Neural progenitor cell (in vitro differentiated cells): ENCODE measurements at regions not wholly inside any gene's neighbourhood (a gene's known extent, or its start where the extent isn't known, plus 50 kb on each side); places are given as distances from the start of the nearest gene placed in this dataset.

ENCODE experiments used
- DNase-seq: peaks from one replicate; pipeline ENCODE4 v3.0.0-alpha.2; 2016; ENCODE audit warnings: low spot score
- H2AFZ ChIP-seq: fragments of 200-600 bp; sonication (generic); replicated peaks from 2 replicates; pipeline ENCODE4 v1.6.1; 2016; ENCODE audit warnings: antibody characterized with exemption
- H3F3A ChIP-seq: fragments of 200-600 bp; sonication (generic); 2 replicates; pipeline ENCODE4 v1.6.1; 2016; ENCODE audit warnings: antibody characterized with exemption, low read depth
- H3K27ac ChIP-seq: fragments of 200-600 bp; sonication (generic); 2 replicates; pipeline ENCODE4 v1.5.1; 2016; ENCODE audit warnings: mild to moderate bottlenecking
- H3K27me3 ChIP-seq: fragments of 200-600 bp; sonication (generic); 2 replicates; pipeline ENCODE4 v1.6.1; 2016; ENCODE audit warnings: mild to moderate bottlenecking, moderate library complexity
- H3K36me3 ChIP-seq: fragments of 200-600 bp; sonication (generic); 2 replicates; pipeline ENCODE4 v1.5.1; 2016
- H3K4me1 ChIP-seq: fragments of 200-600 bp; sonication (generic); 2 replicates; pipeline ENCODE4 v1.6.1; 2016; ENCODE audit warnings: mixed run types
- H3K4me2 ChIP-seq: fragments of 200-600 bp; sonication (generic); 2 replicates; pipeline ENCODE4 v1.6.1; 2016
- H3K4me3 ChIP-seq: fragments of 200-600 bp; sonication (generic); 2 replicates; pipeline ENCODE4 v1.5.1; 2016
- H3K79me2 ChIP-seq: fragments of 200-600 bp; sonication (generic); 2 replicates; pipeline ENCODE4 v1.6.1; 2016; ENCODE audit warnings: low read depth
- H3K9ac ChIP-seq: fragments of 200-600 bp; sonication (generic); 2 replicates; pipeline ENCODE4 v1.6.1; 2016
- H3K9me3 ChIP-seq: fragments of 200-600 bp; sonication (generic); 2 replicates; pipeline ENCODE4 v1.5.1; 2016; ENCODE audit warnings: low read depth
- H4K20me1 ChIP-seq: fragments of 200-600 bp; sonication (generic); 2 replicates; pipeline ENCODE4 v1.6.1; 2016; ENCODE audit warnings: low read depth
- H3K27ac Mint-ChIP-seq: 3 replicates; pipeline ENCODE4 v1.8.0; 2021; ENCODE audit warnings: mixed read lengths
- H3K27me3 Mint-ChIP-seq: 2 replicates; pipeline ENCODE4 v1.8.0; 2022; ENCODE audit warnings: low read depth, mild to moderate bottlenecking, inconsistent platforms, moderate library complexity, mixed read lengths; ENCODE audit not compliant: insufficient read depth
- H3K36me3 Mint-ChIP-seq: 3 replicates; pipeline ENCODE4 v1.8.0; 2021; ENCODE audit warnings: mixed read lengths
- H3K4me1 Mint-ChIP-seq: 3 replicates; pipeline ENCODE4 v1.8.0; 2021; ENCODE audit warnings: mixed read lengths
- H3K4me3 Mint-ChIP-seq: 3 replicates; pipeline ENCODE4 v1.8.0; 2021; ENCODE audit warnings: mild to moderate bottlenecking, moderate library complexity, mixed read lengths
- H3K9me3 Mint-ChIP-seq: 3 replicates; pipeline ENCODE4 v1.8.0; 2020; ENCODE audit warnings: mixed read lengths
- EZH2 ChIP-seq: fragments of 200-600 bp; sonication (generic); IDR thresholded peaks from 2 replicates; pipeline ENCODE4 v1.6.1; 2017; ENCODE audit warnings: antibody characterized with exemption, mild to moderate bottlenecking, moderate library complexity
- EZH2phosphoT487 ChIP-seq: fragments of 200-600 bp; sonication (generic); IDR thresholded peaks from 2 replicates; pipeline ENCODE4 v1.6.1; 2017; ENCODE audit warnings: antibody characterized with exemption
- TF ChIP-seq, protein P1 (sequence below): fragments of 200-600 bp; sonication (generic); IDR thresholded peaks from 2 replicates; pipeline ENCODE4 v1.5.1; 2017; ENCODE audit warnings: antibody characterized with exemption, mild to moderate bottlenecking

DNA sequence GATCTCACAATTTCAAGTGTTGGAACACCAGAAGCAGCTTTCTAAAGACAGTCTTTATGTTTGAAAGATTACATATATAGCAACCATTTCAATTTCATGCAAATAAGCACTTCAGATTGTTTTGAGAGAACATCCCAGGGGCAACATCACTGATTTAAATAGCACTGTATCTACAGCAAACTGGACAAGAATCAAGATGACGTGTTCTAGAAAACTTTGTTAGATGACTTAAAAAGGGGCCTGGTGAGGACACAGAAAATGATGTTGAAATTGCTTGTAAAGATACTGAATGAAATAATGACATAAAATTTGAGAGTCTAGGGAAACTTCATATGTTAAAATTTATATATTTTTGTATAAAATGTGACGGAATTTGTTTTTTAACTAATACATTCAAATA, 277.1 kb downstream of the KLF12 start:
- Histone ChIP-seq H3K4me3 (no peak overlapping the region), H3K4me1 (no peaks in the 10 kb centered on the region), H4K20me1 (no peaks in the 10 kb centered on the region), H3K27ac (no peak overlapping the region), H3K27me3 (no peaks in the 10 kb centered on the region), H3K9ac (no peak overlapping the region), H3K9me3 (no peaks in the 10 kb centered on the region), H3K4me2 (no peak overlapping the region), H3K36me3 (no peaks in the 10 kb centered on the region), H2AFZ (no peak overlapping the region), H3K79me2 (no peaks in the 10 kb centered on the region), H3F3A (no peaks in the 10 kb centered on the region)
- no peak for DNase-seq
- Mint-ChIP-seq H3K4me3 (no peak overlapping the region), H3K36me3 (peaks cover 10% of the 10 kb centered on the region), H3K27ac (no peak overlapping the region), H3K9me3 (no peaks in the 10 kb centered on the region), H3K27me3 (no peaks in the 10 kb centered on the region), H3K4me1 (no peaks in the 10 kb centered on the region)
- TF ChIP-seq EZH2phosphoT487 (no peak), EZH2 (no peak)
- TF ChIP-seq, protein P1, sequence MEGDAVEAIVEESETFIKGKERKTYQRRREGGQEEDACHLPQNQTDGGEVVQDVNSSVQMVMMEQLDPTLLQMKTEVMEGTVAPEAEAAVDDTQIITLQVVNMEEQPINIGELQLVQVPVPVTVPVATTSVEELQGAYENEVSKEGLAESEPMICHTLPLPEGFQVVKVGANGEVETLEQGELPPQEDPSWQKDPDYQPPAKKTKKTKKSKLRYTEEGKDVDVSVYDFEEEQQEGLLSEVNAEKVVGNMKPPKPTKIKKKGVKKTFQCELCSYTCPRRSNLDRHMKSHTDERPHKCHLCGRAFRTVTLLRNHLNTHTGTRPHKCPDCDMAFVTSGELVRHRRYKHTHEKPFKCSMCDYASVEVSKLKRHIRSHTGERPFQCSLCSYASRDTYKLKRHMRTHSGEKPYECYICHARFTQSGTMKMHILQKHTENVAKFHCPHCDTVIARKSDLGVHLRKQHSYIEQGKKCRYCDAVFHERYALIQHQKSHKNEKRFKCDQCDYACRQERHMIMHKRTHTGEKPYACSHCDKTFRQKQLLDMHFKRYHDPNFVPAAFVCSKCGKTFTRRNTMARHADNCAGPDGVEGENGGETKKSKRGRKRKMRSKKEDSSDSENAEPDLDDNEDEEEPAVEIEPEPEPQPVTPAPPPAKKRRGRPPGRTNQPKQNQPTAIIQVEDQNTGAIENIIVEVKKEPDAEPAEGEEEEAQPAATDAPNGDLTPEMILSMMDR, result no peak

DNA sequence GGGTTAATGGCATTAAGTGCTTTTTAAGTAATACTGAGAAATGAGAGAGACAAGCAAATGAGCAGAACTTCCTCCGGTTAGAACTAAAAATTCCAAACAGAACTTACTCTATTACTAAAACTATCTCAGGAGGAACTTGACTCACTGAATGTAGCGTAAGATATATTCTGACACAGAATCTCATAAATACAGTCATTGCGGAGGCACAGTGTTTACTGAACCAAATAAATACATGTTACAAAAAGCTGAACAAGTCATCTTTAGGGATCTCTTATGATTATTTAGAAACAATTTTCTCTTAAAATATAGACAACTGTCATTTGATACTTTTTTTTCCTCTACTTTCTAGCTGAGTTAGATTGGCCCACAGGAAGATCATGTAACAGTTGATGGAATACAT, 283.1 kb downstream of the KLF12 start:
- peaks cover 9% of the 10 kb centered on the region for H3K4me1 ChIP-seq
- no peaks in the 10 kb centered on the region for H3F3A ChIP-seq
- H3K9ac ChIP-seq, result no peak overlapping the region
- Mint-ChIP-seq H3K27ac (no peak overlapping the region), H3K4me3 (no peak overlapping the region), H3K4me1 (peaks cover 8% of the 10 kb centered on the region), H3K27me3 (no peaks in the 10 kb centered on the region), H3K36me3 (peaks cover 11% of the 10 kb centered on the region), H3K9me3 (no peaks in the 10 kb centered on the region)
- H3K4me3 ChIP-seq, result no peak overlapping the region
- no peaks in the 10 kb centered on the region for H3K9me3 ChIP-seq
- TF ChIP-seq, protein P1, result no peak
- TF ChIP-seq EZH2 (no peak), EZH2phosphoT487 (no peak)
- H3K79me2 ChIP-seq, result no peaks in the 10 kb centered on the region
- no peaks in the 10 kb centered on the region for H3K36me3 ChIP-seq
- no peaks in the 10 kb centered on the region for H4K20me1 ChIP-seq
- DNase-seq, result no peak
- no peak overlapping the region for H3K27ac ChIP-seq
- H3K27me3 ChIP-seq, result no peaks in the 10 kb centered on the region
- H2AFZ ChIP-seq, result no peak overlapping the region
- no peak overlapping the region for H3K4me2 ChIP-seq

DNA sequence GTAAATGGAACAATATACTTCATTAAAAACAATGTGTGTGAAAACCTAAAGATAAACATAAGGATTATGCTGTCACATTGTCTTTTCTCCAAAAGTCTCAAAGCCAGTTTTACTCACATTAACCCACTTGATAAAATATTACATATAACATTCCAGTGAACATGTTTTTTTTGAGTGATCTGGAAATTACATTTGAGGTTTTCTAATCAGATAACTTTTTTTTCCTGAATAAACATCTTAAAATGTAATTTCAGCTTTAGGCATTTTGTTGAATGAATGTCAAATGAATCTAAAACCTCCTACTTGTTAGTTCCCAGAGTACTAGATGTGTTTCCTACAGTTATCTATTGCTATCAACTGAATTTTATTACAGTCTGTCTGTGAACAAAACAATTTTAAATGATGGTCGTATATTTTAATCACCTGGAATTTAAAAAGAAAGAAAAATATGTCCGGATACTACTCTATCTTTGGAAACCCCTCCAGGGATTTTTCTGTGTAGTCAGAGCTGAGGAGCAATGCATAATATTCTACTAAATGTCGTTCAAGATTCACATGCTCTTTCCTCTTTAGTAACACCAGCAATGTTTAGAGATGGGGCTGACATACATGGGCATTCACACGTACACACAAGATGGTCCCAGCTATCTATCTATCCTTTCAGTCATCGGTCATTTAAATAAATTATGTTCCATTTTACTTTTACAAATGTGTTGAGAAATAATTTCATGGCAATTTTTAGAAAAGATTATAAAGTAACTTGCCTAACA, 283.9 kb downstream of the KLF12 start:
- Histone ChIP-seq H3K9ac (no peak overlapping the region), H3K4me1 (peaks cover 9% of the 10 kb centered on the region), H2AFZ (no peak overlapping the region), H3F3A (no peaks in the 10 kb centered on the region), H3K36me3 (no peaks in the 10 kb centered on the region), H3K4me2 (no peak overlapping the region), H4K20me1 (no peaks in the 10 kb centered on the region), H3K27ac (no peak overlapping the region), H3K27me3 (no peaks in the 10 kb centered on the region), H3K4me3 (no peak overlapping the region), H3K9me3 (no peaks in the 10 kb centered on the region), H3K79me2 (no peaks in the 10 kb centered on the region)
- H3K27ac Mint-ChIP-seq, result no peak overlapping the region
- DNase-seq, result no peak
- TF ChIP-seq, protein P1, result no peak
- TF ChIP-seq EZH2phosphoT487, result no peak
- TF ChIP-seq EZH2, result no peak
- no peaks in the 10 kb centered on the region for H3K9me3 Mint-ChIP-seq
- H3K4me1 Mint-ChIP-seq, result peaks cover 8% of the 10 kb centered on the region
- H3K27me3 Mint-ChIP-seq, result no peaks in the 10 kb centered on the region
- H3K4me3 Mint-ChIP-seq, result no peak overlapping the region
- peaks cover 15% of the 10 kb centered on the region for H3K36me3 Mint-ChIP-seq
